ENCODE measurements at regions not wholly inside any gene's neighbourhood (a gene's known extent, or its start where the extent isn't known, plus 50 kb on each side); places are given as distances from the start of the nearest gene placed in this dataset.

DNA sequence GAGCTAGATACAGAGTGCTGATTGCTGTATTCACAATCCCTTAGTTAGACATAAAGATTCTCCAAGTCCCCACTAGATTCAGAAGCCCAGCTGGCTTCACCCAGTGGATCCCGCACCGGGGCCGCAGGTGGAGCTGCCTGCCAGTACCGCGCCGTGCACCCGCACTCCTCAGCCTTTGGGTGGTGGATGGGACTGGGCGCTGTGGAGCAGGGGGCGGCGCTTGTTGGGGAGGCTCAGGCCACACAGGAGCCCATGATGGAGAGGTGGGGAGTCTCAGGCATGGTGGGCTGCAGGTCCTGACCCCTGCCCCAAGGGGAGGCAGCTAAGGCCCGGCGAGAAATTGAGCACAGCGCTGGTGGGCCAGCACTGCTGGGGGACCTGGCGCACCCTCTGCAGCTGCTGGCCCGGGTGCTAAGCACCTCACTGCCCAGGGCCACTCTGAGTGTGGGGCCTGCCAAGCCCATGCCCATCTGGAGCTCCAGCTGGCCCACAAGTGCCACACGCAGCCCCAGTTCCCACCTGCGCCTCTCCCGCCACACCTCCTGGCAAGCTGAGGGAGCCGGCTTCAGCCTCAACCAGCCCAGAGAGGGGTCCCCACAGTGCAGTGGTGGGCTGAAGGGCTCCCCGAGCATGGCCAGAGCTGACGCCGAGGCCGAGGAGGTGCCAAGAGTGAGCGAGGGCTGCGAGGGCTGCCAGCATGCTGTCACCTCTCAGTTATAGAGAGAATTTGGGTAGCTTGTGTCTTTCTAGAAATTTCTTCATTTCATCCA is 417.6 kb downstream of the METTL15 start:
- TF ChIP-seq, protein P1, sequence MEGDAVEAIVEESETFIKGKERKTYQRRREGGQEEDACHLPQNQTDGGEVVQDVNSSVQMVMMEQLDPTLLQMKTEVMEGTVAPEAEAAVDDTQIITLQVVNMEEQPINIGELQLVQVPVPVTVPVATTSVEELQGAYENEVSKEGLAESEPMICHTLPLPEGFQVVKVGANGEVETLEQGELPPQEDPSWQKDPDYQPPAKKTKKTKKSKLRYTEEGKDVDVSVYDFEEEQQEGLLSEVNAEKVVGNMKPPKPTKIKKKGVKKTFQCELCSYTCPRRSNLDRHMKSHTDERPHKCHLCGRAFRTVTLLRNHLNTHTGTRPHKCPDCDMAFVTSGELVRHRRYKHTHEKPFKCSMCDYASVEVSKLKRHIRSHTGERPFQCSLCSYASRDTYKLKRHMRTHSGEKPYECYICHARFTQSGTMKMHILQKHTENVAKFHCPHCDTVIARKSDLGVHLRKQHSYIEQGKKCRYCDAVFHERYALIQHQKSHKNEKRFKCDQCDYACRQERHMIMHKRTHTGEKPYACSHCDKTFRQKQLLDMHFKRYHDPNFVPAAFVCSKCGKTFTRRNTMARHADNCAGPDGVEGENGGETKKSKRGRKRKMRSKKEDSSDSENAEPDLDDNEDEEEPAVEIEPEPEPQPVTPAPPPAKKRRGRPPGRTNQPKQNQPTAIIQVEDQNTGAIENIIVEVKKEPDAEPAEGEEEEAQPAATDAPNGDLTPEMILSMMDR (IDR thresholded peaks at IDR 0.05): no peak
- DNase-seq (ENCODE audit: low spot score) (no peak), ATAC-seq (ENCODE audit: low FRiP score) (no peak)

DNA sequence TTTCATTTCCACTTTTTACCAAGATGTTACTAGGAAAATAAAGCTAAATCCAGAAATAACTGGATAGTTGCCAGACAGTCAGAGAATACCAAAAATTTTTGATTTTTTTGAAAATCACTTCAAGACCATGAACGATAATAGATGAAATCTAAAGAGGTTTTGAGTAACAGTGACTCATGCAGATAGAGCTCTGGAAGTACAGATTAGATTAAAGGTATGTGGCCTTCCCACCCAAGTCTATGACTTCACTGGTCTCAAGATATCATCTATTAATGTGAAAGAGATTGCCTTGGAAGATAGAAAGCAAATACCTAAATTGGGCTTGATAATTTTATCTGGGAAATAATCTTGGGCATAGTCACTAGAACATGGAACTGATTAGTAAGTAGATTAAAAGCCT is 415.9 kb downstream of the METTL15 start:
- TF ChIP-seq, protein P1 (IDR thresholded peaks at IDR 0.05): no peak
- no peak for ATAC-seq (ENCODE audit: low FRiP score)
- DNase-seq (ENCODE audit: low spot score): no peak

DNA sequence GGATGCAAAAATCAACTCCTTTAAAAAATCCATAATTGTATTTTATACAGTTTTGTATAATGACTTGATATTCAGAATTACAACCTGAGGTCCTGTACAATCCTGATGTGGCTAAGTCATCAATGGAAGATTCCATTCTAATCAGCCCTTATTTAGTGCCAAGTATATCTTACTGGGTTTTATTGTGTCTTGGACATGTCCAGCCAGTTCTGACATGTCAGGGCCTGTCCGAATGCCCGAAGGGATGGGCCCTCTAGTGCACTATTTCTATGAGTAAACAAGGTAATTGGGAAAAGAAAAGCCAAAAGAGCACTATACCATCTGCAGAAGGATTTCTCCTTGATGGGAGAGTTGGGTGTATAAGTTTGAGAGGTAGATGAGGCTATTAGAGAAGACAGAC is 412.9 kb downstream of the METTL15 start:
- DNase-seq (ENCODE audit: low spot score) (no peak), ATAC-seq (ENCODE audit: low FRiP score) (no peak)
- TF ChIP-seq, protein P1 (IDR thresholded peaks at IDR 0.05): no peak

DNA sequence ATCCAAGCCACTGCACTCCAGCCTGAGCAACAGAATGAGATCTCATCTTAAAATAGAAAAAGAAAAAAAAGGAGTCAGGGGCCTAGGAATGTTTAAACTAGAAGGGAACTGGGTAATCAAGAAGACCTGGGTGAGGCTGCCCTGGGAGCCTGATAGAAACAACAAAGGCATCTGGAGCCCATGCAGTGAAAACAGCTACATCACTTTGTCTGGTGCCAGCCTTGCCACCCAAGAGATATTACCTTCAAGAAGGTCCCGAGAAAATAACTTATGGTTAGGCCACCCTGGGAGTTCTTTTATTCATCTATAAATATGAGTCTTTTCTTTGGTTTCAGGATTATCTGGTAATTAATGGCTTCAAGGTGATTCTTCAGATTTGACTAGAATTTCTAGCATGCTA is 412.1 kb downstream of the METTL15 start:
- DNase-seq (ENCODE audit: low spot score) (no peak), ATAC-seq (ENCODE audit: low FRiP score) (no peak)
- TF ChIP-seq, protein P1 (IDR thresholded peaks at IDR 0.05): no peak

DNA sequence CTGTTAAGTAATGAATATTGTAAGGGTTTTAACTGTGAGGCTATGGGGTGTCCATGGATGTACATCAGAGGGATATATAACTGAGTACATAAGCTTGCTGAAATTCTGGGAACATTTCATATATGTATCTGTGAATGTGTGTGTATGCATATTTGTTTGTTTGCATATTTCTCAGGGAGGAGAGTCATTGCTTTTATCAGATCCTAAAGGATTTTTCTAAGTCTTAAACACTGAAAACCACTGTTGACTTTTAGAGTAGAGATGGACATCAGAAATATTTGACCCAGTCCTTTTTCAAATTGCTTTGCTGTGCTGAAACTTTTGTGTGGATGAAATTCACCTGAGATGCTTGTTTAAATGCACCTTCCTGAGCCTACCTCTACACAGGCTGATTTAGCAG is 410.6 kb downstream of the METTL15 start:
- TF ChIP-seq, protein P1 (IDR thresholded peaks at IDR 0.05): no peak
- DNase-seq (ENCODE audit: low spot score): no peak
- ATAC-seq (ENCODE audit: low FRiP score): no peak

DNA sequence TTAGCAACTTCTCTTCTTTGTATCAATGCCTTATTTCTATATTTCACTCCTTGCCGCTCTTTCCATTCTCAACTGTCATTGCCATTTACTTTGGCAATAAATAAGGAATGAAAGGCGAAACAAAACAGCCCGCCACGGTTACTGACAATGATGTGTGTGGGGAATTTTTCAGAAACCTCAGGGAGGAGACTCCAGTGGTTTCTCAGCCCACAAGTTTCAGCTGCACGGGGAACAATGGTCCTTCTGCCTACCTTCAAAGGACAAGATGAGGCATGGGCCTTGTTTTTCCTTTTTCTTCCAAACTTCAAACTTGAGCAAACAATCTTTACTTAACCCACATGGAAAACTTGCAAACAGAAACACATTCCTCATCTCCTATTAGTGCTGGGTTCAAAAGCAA is 409.4 kb downstream of the METTL15 start:
- DNase-seq (ENCODE audit: low spot score): no peak
- TF ChIP-seq, protein P1 (IDR thresholded peaks at IDR 0.05): no peak
- ATAC-seq (ENCODE audit: low FRiP score): no peak

DNA sequence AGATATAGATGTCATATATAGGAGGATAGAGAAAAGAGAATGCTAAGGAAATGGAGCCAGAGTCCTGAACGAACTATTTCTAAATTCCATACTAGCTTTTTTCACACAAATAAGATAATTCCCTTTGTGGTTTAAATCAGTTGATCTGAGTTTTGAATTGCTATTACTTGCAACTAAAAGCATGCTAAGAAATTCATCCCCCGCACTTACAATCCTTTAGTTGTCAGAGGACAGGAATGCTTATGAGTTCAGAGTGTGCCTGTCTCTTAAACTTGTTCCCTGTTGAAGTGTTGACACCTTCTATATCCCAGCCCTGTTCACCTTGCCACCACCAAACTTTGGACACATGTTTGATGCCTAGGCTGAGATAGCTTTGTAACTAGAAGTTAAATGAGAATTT is 406.2 kb downstream of the METTL15 start:
- DNase-seq (ENCODE audit: low spot score) (no peak), ATAC-seq (ENCODE audit: low FRiP score) (no peak)
- TF ChIP-seq, protein P1 (IDR thresholded peaks at IDR 0.05): no peak

Data from omental fat pad (tissue), 3 donors.